Astrocyte of the hippocampus (primary cell): ENCODE measurements at regions not wholly inside any gene's neighbourhood (a gene's known extent, or its start where the extent isn't known, plus 50 kb on each side); places are given as distances from the start of the nearest gene placed in this dataset.
"Not testable (repeated sequence)": the region's sequence is repeated elsewhere in the genome, so short reads cannot be mapped to it uniquely, and the experiment has no call there.

ENCODE experiments used
- DNase-seq: peaks from one replicate; pipeline ENCODE4 v3.0.0; 2011; ENCODE audit warnings: low read depth, low spot score

DNA sequence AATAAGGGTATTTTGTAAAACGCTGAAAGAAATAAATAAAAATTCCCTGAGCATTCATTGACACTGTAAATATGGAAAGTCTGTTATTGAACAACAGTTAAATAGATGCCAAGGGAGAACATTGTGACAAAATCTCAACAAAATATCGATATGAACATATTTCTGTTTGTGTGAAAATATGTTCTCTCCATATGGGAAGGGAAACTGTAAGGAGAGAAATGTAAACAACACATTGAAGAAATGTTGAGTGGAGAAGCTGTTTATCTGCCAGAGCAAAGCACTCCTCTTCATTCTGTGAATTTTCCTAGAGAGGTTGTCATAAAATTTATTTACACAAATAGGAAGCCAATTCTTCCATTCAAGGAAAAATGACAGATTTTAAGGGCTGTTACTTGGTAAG, 57.1 kb upstream of the EOMES start:
- no peak for DNase-seq

DNA sequence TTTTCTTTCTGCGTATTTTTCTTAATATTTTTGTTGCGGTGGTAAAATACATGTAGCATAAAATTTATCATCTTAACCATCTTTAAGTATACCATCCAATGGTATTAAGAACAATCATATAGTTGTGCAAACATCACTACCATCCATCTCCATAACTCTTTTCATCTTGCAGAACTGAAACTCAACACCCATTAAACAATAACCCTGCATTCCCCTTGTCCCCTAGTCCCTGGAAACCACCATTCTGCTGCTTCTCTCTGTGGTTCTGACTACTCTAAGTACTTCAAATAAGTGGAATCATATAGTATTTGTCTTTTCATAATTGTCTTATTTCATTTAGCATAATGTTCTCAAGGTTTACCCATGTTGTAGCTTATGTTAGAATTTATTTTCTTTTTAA, 67.3 kb upstream of the EOMES start:
- DNase-seq: no peak

DNA sequence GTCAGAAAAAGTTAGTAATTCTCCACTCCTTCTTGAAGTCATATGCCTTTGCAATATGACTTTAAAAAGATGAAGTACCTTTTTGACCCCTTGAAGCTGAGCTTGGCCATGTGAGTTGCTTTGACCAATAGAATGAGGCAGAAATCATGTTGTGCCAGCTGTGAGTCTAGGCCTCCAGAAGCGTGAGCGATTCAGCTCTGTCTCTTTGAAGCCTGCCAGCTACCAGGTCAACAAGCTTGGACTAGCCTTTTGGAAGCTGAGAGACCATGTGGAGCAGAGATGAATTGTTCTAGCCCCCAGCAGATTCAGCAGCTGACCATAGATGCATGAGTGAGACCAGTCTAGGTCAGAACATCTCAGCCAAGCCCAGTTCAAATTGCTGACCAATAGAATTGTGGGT, 69.8 kb upstream of the EOMES start:
- DNase-seq: no peak

DNA sequence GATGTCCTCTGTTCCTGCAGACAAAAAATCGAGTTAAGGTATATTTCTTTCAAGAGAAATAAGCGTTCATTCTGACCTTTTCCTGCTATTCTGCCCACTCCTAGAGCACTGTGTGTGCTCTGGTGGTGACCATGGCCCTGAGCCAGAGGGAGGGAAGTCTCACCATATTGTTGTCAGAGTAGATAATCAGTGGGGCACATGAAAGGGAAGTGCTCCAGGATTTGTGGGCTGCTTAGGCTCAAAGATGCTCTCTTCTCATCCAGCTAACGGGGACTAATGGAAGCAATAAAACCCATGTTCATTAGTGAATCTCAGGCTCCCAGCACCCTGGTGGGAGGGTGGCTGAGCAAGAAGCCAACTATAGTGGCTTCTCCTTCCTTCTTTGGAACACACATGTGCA, 70.7 kb upstream of the EOMES start:
- DNase-seq: no peak

DNA sequence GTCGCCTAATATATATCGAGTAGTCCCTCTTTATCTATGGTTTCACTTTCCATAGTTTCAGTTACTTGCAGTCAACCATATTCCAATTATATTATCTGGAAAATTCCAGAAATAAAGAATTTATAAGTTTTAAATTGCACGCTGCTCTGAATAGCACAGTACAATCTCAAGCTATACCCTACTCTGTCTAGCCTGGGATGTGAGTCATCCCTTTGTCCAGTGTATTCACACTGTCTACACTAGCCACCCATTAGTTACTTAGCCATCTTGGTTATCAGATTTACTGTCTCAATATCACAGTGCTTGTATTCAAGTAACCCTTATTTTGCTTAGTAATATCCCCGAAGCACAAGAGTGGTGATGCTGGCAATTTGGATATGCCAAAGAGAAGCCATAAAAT, 72.1 kb upstream of the EOMES start:
- DNase-seq: no peak

DNA sequence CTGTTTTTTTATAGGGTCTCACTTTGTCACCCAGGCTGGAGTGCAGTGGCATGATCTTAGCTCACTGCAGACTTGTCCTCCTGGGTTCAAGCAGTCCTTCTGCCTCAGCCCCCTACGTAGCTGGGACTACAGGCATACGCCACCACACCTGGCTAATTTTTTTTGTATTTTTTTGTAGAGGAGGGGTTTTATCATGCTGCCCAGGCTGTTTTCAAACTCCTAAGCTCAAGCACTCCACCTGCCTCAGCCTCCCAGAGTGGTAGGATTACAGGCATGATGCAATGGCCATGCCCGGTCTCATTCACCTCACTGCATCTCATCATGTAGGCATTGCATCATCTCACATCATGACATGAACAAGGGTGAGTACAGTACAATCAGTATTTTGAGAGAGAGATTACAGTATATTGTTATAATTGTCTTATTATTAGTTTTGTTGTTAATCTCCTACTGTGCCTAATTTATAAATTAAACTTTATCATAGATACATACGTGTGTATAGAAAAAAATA, 74.3 kb upstream of the EOMES start:
- no peak for DNase-seq

DNA sequence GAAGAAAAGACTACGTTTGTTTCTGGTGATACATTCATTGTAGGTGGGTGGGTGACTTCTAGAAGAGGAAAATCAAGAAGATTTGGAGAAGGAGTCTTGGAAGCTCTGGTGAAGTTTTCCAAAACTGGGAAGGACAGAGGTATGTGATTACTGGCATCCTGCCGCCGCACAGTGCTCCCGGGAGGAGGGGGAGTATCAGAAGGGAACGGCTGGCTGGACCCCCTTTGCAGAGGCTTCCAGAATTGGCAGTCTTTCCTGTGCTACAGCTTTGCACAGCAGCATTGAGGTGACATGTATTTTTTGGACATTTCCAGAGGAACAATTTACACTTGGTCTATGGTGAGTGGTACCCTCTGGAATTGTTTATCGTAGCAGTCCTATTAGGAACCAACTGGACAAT, 75.7 kb upstream of the EOMES start:
- DNase-seq: no peak

DNA sequence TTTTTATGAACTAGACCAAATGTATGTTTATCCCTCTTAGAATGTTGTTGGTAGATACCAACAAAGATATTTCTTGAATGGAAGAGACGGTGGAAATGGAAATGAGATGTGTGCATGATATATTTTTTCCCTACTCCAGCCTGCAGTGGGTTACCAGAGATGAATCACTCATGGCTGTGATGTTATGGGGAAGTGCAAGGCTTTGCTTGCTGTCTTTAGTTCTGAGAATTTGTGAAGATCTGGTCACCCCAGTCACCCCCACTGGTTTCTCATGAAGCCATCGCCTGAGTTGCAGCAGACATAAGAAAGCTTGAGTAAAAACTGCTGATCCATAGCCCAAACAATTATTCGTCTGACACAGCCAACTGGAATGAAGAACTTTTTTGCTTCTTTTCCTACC, 78.1 kb upstream of the EOMES start:
- DNase-seq: no peak

DNA sequence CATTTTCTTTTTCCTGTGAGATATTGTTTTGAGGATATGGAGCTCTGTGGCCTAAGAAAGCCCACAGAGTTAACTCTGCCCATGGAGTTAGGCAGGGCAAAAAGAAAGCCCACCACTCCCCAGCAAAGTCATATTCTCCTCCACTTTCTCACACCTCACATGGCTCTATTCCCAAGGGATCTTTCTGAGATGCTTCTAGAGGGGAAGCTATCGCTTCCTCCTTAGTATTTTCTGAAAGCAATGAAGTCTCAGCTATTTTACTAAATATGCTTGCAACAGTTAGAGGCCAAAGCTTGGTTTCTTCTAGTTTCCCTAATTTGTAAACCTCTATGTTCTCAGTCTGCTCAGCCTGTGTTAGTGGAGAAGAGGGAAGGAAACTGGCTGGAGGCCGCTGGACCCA, 80.3 kb upstream of the EOMES start:
- no peak for DNase-seq

DNA sequence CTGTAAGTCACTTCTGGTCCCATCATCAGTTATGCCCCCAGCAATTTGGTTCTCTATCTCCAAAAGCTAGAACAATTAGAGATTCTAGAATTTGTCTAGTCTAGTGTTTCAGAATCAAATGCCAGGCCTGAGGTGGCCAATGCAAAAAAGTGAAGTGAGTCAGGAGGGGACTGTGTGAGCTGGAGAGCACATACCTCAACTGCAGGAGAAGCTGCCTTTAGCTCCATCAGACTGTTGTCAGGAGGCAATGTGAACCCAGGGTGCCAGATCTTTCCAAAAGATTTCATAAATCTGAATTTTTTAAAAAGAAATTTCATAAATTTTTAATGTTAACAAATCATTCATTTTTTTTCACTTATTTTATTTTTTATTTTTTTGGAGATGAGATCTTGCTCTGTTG, 80.7 kb upstream of the EOMES start:
- DNase-seq: no peak

DNA sequence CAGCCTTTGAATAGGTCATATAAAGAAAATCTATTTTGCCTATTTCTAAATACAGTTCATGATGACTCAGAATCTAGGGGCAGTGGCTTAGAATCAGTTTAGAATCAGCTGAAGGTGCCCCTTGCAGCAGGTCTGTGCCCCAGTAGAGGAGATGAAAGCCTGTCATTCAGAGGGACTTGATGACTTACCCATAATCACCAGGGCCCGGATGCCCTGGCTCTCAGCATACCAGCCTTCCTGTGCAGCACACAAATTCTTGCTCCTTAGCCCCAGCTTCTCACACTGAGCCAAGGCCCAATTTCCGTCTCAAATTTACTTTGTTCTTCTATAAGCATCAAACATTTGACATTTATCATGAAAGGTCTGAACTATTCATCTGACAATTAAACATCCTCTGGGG, 83.2 kb upstream of the EOMES start:
- DNase-seq: no peak

DNA sequence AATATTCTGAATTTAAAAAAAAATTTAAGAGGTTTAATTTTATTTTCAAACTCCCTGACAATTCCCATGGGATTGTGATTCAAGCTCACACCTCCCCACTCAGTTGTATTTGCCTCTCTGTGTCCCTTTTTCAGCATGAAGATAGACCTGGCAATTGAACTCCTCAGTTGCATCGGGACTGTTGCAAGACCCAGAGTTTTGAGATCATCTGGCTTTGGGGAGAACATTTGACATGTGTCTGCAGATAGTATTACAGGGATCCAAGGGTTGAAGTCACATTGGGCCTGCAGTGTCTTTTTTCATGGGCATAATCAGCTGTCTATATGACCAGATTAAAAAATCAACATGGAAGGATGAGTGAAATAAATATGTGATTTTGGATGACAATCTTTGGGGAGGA, 91.1 kb upstream of the EOMES start:
- no peak for DNase-seq

DNA sequence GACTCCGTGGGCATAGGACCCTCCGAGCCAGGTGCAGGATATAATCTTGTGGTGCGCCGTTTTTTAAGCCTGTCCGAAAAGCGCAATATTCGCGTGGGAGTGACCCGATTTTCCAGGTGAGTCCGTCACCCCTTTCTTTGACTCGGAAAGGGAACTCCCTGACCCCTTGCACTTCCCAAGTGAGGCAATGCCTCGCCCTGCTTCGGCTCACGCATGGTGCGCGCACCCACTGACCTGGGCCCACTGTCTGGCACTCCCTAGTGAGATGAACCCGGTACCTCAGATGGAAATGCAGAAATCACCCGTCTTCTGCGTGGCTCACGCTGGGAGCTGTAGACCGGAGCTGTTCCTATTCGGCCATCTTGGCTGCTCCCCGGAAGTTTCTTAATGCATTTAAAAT, 99.5 kb upstream of the EOMES start:
- DNase-seq: not testable (repeated sequence)

DNA sequence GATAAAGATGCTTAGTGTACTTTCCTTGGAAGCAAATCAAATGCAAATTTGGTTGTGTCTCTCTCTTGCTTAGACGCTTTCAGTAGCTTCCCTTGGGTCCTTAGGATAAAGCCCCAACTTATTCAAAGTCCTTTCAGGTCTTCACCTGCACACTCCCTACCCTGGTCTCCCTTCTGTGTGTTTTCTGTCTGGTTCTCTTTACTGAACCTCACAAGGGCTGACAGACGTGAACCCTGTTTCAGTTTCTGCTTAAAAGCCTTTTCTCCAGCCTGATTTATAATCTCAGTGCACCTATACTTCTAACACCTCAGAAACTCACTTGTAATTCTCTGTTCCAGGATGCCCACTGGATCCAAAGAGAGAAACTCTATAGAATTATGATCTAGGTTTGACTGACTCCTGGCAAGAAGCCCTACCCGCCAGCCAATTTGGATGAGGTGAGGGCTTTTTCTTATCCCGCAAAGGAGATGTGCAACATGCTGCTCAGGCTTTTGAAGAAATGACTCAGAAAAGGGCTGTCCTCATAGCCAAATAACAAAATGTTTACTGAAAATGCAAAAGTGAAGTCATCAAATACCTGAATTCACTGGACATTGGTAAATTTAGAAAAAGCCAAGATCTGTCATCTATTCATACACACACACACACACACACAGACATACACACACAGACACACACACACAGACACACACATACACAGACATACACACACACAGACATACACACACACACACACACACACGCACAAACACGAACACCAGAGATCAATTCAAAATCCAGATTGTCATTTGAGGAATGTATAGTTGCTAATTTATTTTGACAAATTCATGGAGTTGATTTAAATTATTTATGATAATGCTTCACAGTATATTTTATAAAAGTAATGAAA, 102.4 kb upstream of the EOMES start:
- no peak for DNase-seq

DNA sequence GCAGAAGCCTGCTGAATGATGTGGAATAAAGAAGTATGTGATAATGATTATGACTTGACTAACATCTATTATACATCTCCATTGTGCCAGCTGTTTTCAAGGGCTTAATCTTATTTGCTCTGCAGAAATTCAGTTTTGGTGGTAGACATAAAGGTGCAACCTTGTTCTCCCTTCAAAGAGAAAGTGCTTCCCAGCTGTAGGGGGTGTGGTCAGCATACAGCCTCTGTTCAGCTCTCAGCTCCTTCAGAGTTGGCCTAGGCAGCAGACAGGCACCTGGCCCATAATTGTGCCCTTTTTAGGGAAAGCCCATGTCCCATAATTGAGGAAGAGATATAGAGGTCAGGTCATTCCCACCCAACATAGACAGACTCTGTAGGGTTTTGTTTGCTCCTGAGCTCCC, 104.3 kb upstream of the EOMES start:
- no peak for DNase-seq

DNA sequence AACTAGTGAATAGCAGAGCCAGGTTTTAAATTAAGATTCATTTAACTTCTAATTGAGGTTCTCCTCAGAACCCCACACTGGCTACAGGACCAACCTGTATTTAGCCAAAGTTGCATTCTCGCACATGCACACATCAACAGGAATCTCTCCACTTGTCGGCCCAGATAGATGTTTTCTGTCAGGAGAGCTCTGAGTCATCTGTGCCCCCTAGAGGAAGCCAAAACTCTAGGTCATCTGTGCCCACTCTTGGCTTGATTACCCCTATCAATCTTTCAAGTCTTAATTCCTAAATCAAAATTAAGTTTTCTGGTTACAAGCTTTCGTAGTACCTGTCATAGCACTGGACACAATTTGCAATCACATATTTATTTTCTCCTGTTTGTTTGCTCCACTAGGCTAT, 104.9 kb upstream of the EOMES start:
- no peak for DNase-seq

DNA sequence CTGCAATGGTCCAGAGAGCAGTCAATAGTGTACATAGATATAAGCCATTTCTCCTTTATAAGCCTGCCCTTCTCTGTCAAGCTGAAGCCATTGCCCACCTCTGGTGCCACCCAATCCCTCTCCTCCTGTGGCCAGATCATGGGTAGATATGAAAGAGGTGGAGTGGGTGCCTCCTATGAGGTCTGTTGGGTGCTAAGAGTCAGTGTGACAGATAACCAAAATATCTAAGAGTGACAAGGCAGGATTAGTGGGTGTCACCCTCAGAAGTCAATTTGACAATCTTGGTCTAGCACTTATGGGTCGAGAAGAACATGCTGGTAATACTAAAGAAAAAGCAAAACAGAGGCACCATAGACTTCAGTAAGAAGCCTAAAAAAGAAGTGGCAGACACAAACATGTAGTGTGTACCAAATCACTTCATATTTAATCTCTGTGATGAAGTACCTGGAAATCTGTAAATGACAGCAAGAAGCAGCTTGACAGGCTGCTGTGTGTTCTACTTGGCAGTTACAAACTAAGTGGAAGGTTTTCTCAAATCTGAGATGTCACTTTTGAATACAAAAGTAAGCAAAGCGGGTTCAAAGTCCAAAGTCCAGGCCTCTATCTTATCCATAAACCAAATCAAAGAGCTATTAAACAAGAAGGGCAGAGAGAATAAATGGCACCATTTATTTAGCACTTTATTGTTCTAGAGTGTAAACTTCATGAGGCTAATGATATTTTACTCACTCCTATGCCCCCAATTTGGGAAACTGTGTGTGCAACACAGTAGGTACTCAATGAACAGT, 118.9 kb upstream of the EOMES start:
- no peak for DNase-seq

DNA sequence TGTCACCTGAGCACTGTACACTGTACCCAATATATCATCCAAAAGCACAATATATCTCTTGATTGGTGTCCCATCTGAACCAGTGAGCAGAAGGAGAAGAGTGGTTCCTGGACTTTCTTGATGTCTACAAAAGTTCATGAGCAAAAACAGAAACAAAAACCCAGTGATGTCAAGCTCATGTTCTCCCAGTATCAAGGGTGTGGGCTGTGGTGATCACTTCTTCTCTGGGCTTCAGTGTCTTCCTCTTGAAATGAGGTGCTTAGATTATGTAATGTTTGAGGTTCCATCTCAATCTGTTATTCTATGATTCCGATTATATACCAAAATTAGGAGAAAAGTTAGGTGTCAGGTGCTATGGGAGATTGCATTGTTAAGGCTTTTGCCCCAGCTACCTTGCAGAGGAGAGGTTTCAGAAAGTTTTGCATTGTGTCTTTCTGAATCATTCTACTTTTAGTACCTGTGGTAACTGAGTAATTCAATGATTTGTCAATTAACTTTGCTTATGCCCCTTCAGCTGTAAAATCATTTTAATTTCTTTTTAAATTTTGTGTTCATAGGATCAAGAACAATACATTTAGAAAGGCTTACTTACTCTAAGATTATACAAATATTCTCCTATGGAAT, 122.0 kb upstream of the EOMES start:
- no peak for DNase-seq

DNA sequence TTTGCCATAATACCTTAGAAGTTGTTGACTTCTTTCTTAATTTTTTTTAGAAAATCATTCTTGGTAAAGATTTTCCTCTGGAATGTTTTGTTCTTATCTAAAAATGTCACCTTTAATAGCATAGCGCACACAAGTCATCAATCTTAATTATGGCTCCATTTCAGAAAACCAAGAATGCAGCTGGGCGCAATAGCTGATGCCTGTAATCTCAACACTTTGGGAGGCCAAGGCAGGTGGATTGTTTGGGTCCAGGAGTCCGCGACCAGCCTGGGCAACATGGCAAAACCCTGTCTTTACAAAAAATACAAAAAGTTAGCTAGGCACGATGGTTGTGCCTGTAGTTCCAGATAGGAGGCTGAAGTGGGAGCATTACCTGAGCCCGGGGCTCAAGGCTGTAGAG, 125.6 kb upstream of the EOMES start:
- no peak for DNase-seq

DNA sequence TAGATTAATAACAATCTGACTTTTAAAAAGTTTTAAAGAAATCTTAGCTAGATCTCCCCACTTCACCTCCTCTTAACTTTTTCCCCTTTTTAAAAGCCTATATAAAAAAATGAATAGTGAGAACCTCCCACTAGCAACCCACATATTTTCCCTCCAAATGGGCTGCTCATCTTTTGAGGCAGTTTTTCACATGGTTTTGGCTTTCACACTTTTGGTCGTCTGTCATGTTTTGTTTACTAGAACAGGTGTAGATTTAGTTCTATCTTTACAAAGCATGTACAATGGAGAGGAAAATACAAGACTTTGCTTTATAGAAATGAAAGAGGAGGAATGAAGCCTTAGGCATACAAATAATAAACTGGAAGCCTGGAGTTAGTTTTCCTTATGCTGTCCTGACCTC, 126.7 kb upstream of the EOMES start:
- DNase-seq: no peak

DNA sequence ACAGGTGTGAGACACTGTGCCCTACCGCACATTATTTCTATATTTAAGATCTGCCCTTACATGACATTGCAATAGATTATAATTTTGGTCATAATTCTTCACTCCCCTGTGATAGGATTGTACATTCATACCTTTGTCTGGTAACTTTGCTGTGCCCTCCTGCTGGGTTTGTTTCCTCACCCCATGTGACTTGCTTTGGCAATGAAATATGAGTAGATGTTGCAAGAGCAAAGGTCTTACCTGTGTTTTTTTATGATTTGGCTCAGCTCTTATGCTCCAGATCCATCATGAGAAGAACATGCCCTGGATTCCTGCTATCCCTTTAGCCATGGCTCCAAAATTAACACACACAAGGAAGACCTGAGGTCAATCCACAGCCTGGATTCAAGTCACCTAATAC, 137.7 kb upstream of the EOMES start:
- no peak for DNase-seq
